ENCODE measurements at regions not wholly inside any gene's neighbourhood (a gene's known extent, or its start where the extent isn't known, plus 50 kb on each side); places are given as distances from the start of the nearest gene placed in this dataset.
"Not testable (repeated sequence)": the region's sequence is repeated elsewhere in the genome, so short reads cannot be mapped to it uniquely, and the experiment has no call there.

DNA sequence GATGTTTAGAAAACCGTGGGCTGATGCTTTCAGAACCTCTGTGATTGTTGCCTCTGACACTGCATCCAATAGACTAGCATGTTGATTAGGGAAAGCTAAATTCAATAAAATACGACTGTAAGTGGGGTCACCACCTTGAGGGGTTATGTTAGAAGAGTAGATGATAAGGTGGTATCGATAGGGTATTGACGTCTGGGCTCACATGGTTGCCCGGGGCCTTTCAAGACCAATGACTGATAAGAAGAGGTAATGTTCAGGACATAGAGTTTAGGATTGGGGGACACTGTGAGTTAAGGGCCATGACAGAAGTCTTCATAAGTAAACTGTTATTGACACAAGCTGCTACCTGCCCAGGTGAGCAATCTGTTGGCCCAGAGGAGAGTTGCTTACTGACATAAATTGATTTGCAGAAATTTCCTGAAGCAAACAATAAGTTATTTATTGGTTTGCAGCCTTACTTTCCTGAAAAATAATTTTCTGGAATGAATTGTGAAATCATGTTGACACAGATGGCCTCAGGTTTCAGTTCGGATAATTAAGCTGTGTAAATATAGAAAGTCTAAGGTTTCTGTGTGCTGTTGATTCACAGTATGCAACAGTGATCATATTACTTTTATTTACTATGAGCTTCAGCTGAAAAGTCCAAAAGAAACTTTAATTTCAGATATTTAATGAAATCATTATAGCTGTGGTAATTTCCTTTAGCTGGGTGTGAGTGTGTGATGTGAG lies 289.9 kb upstream of the PRSS16 start:
- DNase-seq = not testable (repeated sequence)

DNA sequence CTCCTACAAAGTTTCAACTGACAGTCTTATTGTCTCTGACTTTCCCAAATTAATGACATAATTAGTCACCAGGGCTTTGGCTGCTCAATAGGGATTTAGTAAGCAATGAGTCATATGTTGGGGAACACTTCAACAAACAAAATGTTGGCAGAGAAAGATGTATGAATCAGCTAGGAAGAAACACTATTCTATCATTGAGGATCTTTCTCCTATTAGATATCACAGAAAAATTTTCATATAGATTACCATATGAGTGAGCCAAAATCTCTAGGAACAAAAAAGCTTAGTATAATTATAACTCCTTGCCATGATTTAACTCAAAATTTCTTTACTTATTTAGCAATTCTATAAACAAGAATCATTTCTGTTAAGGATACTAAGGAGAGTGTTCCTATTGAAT lies 286.3 kb upstream of the PRSS16 start:
- not testable (repeated sequence) for DNase-seq

DNA sequence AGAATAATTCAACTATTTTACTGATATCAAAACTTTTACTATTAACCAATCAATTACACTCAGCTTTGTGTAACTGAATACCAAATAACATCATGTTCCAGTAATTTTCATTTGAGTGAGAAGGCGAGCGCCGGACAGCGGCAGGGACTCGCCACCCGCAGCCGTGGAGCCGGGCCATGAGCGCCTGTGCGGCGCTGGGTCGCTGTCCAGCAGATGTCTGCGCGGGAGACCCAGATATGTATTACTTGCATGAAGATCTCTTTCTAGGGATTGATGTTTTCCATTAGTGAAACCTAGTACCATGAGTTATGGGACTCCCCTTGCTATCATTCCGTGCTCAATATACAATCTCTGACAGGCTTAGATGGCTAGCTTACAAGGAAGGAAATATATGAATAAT lies 245.1 kb upstream of the PRSS16 start:
- no peak for DNase-seq

DNA sequence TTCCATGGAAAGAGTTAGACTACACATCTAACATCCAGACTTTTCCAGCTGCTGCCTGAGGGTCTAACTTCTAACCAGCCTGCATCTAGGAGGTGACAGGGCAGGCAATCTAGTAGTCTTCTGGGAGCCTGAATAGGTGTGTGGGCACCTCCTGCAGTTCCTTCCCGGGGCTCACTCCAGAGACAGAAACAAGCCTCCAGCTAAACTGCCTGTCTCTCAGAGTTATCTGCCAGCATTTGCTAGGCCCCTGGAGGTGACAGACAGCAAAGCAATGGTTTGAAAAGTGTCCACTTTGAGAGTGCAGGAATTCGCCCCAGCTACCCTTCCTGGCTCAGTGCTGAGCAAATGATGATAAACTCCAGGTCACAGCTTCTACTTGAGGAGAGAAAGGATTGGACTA lies 240.5 kb upstream of the PRSS16 start:
- no peak for DNase-seq

DNA sequence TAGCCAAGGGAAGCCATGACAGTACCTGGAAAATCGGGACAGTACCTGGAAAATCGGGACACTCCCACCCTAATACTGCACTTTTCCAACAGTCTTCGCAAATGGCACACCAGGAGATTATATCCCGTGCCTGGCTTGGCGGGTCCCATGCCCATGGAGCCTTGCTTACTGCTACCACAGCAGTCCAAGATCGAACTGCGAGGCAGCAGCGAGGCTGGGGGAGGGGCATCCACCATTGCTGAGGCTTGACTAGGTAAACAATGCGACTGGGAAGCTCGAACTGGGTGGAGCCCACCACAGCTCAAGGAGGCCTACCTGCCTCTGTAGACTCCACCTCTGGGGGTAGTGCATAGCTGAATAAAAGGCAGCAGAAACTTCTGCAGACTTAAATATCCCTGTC lies 238.9 kb upstream of the PRSS16 start:
- DNase-seq = not testable (repeated sequence)

DNA sequence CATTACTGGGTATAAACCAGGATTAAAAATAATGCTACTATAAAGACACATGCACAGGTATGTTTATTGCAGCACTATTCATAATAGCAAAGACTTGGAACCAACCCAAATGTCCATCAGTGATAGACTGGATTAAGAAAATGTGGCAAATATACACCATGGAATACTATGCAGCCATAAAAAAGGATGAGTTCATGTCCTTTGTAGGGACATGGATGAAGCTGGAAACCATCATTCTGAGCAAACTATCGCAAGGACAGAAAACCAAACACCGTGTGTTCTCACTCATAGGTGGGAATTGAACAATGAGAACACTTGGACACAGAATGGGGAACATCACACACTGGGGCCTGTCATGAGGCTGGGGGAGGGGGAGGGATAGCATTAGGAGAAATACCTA lies 233.4 kb upstream of the PRSS16 start:
- DNase-seq = not testable (repeated sequence)

DNA sequence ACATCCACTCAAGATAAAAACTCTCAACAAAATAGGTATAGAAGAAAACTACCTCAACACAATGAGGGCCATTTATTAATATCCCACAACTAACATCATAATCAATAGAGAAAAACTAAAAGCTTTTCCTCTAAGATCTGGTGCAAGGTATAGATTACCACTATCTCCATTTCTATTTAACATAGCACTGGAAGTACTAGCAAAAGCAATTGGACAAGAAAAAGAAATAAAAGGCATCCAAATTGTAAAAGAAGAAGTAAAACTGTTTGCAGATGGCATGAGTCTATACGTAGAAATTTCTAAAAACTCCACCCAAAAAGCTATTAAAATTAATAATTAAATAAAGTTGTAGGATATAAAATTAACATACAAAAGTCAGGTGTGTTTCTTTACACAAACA lies 230.8 kb upstream of the PRSS16 start:
- DNase-seq = no peak

DNA sequence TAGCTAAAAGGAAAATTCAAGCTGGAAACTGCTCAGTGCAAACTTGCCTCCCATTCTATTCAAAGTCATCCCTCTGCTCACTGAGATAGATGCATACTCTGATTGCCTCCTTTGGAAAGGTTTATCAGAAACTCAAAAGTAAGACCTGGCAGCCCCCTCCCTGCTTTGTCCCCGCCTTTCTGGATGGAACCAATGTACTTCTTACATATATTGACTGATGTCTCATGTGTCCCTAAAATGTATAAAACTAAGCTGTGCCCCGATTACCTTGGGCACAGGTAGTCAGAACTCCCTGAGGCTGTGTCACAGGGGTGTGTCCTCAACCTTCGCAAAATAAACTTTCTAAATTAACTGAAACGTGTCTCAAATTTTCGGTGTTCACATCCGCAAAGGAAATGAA lies 229.1 kb upstream of the PRSS16 start:
- not testable (repeated sequence) for DNase-seq

DNA sequence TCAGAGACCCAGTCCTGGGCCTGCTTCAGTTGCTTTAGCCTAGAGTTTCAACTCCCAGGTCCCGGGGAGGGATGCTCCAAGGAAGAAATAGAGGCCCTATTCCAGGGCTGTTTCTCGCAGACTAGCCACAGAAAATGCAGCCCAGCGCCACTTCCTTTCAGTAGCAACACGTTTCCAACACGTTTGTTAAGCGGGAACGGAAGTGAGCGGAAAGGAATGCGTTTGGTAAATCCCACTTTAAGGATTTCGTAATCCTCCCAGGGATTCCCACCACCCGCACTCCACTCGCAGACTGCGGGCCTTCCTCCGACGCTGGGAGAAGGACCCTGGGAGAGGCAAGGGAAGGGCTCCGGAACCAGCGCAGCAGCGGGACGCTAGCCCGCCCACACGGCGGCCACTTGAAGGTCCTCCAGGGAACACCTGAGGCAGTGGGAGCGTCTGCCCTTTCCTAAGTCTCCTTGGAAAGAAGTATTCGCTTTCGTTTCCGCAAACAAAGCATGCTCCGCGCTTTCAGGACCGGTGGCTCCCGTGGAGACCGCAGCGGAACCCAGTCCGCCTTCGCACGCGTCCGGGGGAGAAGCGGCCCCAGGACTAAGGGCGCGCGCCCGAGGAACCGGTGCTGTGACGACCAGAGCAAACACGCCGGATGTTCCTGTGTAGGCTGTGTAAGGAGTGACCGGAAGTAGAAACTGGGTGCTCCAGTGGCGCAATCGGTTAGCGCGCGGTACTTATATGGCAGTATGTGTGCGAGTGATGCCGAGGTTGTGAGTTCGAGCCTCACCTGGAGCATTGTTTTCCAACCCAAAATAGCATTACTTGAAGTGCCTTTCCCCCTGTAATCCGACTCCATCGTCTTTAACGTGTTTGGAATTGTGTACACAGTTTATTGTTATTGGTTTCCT lies 227.6 kb upstream of the PRSS16 start:
- DNase-seq = peak; percentile 88

DNA sequence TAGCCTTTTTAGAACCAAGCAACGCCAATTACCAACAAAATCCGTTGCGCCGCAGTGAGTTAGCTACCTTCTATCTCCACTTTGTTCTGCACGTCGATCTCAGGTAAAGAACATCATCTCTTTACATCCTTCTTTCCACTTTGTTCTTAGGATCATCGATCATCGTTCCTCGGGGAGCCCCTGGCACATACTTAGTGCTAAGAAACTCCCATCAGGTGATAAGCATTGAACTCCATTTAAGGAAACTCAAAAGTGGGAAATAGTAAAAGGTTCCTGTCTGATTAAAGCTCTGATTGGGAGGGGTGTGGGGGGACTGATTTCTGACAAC lies 227.0 kb upstream of the PRSS16 start:
- DNase-seq = no peak

DNA sequence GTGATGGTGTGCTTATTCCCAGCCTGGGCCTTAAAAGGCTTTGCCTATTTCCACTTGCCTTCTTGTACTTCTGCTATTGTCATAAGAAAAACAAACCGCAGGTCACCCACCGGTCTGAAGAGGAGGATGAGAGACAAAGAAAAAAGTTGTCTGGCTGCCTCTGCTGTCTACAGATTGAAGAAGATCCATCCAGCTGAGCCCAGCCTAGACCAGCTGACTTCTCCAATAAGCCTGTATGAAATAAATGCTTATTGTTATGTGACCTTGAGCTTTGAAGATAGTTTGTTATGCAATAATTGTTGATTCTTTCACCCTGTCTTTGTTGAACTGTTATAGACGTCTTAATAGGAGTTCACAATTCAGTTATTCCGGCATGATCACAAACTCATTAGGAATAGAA lies 223.8 kb upstream of the PRSS16 start:
- no peak for DNase-seq

DNA sequence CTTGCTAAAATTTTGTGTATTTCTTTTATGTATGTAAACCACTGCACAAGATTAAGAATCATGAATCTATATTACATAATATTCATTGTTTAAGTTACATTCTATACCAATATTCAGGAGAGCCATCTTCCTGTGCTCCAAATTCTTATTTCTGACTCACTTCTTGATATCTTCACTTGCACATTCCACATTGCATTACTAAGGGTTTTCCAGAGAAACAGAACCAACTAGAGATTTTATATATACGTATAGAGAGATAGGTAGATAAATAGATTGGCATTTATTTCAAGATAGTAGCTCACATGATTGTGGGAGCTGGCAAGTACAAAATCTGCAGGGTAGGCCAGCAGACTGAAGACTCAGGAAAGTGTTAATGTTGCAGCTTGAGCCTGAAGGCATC lies 222.2 kb upstream of the PRSS16 start:
- DNase-seq = no peak

DNA sequence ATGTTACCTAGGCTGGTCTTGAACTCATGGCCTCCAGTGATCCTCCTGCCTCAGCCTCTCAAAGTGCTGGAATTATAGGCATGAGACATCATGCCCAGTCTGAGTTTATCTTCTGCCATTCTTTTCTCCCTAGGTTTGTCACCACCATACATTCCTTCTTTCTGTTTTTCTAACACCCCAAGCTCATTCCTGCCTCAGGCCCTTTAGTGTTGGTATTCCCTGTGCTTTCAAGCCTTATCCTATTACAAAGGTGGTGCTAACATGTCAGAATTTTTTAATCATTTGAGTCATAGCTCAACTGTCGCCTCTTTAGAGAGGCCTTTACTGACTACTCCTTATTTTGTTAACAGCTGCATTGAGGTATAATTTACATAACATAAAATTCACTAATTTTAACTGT lies 221.1 kb upstream of the PRSS16 start:
- no peak for DNase-seq

DNA sequence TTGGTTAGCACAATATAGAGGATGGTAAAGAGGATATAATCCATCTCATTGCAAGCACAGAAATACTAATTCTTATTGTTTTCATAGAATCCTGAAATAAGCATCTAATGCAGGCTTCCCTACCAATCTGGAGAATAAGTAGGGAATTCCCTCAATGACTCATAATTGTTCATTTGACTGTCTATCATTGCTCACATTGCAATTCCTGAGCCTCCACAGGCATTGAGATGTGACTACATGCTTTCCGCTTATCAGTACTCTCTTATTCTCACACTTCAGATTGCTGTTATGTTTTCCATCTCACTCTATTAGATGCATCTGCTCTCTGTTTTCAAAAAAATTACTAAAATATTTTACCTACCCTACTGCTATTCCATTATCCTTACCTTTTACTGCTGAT lies 216.2 kb upstream of the PRSS16 start:
- DNase-seq = no peak

DNA sequence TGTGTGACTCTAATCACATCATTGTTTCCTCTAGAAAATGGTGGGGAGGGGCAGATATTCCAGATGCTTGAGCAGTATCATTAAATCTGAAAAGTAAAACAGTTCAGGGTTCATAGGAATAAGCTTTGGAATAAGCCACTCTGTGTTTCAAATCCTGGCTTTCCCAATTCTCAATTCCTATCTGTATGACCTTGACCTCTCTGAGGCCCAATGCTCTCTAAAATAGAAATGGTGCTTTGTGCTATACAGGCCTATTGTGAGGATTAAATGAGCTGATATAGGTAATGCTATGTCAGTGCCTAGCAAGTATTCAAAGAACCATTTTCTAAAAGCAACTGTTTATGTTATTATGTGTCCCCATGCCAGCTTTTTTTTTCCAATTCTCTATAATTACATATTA lies 209.0 kb upstream of the PRSS16 start:
- DNase-seq = no peak

DNA sequence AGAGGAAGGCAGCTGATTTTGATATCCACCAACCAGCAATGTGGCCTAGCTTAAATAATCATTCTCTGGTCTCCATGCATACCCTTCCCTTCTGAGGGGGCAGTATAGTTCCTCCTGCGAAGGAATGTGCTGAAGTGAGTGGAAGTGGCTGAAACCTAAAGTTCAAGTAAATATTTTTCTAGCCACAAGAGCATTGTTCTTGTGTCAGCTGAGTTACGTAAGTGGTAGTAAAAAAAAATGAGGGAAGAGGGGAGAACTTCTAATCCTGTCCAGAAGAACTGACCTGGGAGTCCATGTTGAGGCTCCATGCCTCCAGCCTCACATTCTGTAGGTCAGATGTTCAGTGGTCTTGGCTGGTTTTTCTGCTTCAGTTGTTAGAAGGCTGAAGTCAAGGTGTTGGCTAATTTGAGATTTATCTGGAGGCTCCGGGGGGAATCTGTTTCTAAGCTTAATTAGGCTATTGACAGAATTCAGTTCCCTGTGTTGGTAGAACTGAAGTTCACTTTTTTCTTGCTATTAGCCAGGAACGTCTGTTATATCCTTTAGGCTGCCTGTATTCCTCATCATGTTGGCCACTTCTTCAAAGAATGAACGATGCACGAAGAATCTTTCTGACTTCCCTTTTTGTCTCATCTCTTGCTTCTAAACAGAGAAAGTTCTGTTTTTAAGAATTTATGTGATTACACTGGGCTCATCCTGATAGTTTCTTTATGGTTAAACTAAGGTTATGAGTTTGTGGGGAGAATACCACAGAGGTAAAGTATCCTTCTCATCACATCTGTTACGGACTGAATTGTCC lies 207.1 kb upstream of the PRSS16 start:
- no peak for DNase-seq

DNA sequence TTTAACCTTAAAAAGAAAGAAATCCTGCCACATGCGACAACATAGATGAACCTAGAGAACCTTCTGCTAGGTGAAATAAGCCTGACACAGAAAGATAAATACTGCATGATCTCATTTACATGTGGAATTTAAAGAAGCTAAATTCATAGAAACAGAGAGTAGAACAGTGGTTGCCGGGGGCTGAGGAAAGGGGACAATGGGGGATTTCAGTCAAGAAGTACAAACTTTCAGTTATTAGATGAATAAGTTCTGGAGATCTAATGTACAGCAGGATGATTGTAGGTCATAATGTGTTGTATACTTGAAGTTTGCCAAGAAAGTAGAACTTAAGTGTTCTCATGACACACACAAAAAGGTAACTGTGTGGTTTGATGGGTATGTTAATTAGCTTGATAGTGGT lies 204.3 kb upstream of the PRSS16 start:
- DNase-seq = no peak

DNA sequence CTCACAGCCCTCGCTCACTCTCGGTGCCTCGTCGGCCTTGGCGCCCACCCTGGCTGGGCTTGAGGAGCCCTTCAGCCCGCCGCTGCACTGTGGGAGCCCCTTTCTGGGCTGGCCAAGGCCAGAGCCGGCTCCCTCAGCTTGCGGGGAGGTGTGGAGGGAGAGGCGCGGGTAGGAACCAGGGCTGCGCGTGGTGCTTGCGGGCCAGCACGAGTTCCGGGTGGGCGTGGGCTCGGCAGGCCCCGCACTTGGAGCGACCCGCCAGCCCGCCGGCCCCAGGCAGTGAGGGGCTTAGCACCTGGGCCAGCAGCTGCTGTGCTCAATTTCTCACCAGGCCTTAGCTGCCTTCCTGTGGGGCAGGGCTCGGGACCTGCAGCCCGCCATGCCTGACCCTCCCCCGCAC lies 202.4 kb upstream of the PRSS16 start:
- DNase-seq = not testable (repeated sequence)

DNA sequence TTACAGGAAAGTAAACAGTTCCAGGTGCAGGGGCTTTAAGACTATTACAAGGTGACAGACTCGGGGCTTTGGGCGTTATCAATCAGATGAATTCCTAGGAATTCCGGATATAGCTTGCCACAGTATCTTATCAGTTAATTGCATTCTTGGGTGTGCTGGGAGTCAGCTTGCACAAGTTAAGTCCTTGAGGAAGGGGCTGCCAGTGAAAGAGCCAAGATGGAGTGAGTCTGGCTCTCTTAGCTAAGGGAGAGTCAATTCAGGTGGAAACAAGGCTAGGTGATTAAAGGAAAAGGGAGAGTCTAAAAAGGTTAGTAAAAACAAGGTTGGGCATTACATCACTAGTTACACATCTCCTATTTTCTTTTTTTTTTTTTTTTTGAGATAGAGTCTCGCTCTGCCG lies 199.8 kb upstream of the PRSS16 start:
- DNase-seq = not testable (repeated sequence)

DNA sequence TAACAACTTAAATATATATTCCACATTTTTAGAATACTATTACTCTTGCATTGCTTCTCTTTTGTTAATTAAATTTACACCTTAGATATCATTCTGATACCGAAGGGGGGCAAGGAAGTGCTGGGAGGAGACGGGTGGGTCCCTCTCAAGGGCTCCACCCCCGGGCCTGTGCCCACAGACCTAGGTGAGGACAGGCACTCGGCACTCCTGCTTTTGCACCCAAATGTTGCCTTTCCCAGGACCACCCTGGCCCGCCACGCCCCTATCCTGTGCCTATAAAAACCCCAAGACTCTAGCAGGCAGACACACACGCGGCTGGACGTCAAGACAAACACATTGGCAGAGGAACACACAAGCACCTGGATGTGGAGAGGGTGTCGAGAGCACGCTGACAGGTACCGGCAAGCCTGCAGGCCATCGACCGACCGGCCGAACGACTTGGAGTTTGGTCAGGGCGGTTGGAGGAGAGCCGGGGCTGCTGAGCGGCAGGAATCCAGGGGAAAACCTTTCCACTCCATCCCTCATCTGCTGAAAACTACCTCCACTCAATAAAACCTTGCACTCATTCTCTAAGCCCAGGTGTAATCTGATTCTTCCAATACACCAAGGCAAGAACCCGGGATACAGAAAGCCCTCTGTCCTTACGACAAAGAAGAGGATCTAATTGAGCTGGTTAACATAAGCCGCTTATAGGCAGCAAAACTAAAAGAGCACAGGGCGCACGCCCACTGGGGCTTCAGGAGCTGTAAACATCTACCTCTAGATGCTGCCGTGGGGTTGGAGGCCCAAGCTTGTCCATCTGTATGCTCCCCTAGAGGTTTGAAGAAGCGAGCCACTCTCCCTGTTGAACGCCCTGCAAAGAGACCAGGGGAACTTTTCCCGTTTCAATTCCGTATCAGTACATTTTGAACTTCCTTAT lies 197.4 kb upstream of the PRSS16 start:
- no peak for DNase-seq

DNA sequence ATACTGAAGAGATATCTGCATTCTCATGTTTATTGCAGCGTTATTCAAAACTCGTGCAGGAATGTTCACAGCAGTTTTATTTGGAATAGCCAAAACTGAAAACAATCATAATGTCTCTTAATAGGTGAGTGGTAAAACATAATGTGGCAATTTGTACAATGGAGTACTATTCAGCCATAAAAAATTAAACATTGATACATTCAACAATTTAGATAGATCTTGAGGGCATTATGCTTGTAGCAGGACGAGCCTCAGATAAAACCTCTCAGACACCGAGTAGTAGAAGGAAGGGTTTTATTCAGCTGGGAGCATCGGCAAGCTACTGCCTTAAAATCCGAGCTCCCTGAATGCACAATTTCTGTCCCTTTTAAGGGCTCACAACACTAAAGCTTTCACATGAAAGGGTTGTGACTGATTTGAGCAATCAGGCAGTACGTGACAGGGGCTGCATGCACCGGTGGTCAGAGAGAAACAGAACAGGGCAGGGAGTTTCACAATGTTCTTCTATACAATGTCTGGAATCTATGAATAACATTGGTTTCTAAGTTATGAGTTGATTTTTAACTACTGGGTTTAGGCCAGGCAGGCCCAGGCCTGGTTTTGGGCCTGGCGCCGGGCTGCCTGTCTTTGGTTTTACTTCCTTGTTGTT lies 195.3 kb upstream of the PRSS16 start:
- DNase-seq = not testable (repeated sequence)

DNA sequence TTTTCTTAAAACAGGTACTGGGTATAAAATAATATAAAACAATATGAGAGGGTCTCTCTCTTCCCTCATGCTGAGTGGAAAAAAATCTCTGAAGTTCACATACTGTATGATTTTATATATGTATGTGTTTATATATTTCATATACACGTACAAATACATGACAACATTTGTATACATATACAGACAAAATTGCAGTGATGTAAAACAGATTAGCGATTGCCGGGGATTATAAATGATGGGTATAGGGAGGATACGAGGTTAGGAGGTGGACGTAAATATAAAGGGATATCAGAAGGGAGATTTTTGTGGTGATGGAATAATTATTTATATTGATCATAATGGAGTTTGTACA lies 194.8 kb upstream of the PRSS16 start:
- DNase-seq = no peak
